Activated CD8-positive, alpha-beta T cell treated with anti-CD3 and anti-CD28 coated beads for 36 hours (primary cell): ENCODE measurements at regions not wholly inside any gene's neighbourhood (a gene's known extent, or its start where the extent isn't known, plus 50 kb on each side); places are given as distances from the start of the nearest gene placed in this dataset.

Source experiments
- ATAC-seq: fragments of 200-7000 bp; cut with Tn5 transposase; one replicate; pipeline ENCODE4 v1.10.0; 2021; ENCODE audit warnings: mild to moderate bottlenecking, moderate library complexity
- CTCF ChIA-PET: fragments of 350-600 bp; sonication (Branson Sonifier 250); formaldehyde crosslinking; loops from one replicate; lab custom pipeline; 2021; ENCODE audit warnings: antibody characterized with exemption; lab: Charles Lee
- POLR2A ChIA-PET: fragments of 350-600 bp; sonication (Branson Sonifier 250); formaldehyde crosslinking; loops from one replicate; lab custom pipeline; 2021; ENCODE audit warnings: antibody characterized with exemption; lab: Charles Lee
- DNase-seq: peaks from one replicate; pipeline ENCODE4 v3.0.0-alpha.2; 2020
- H3K27ac Mint-ChIP-seq: one replicate; pipeline ENCODE4 v1.8.0; 2021; ENCODE audit warnings: mild to moderate bottlenecking, mixed read lengths
- H3K27me3 Mint-ChIP-seq: one replicate; pipeline ENCODE4 v1.8.0; 2021; ENCODE audit warnings: mixed read lengths
- H3K36me3 Mint-ChIP-seq: one replicate; pipeline ENCODE4 v1.8.0; 2021; ENCODE audit warnings: low read depth, mixed read lengths
- H3K4me1 Mint-ChIP-seq: one replicate; pipeline ENCODE4 v1.8.0; 2021; ENCODE audit warnings: low read depth, mixed read lengths
- H3K4me3 Mint-ChIP-seq: one replicate; pipeline ENCODE4 v1.8.0; 2021; ENCODE audit warnings: mild to moderate bottlenecking, moderate library complexity, mixed read lengths
- H3K9me3 Mint-ChIP-seq: one replicate; pipeline ENCODE4 v1.8.0; 2021; ENCODE audit warnings: mixed read lengths
- CTCF ChIP-seq: fragments of 200-600 bp; IDR thresholded peaks from one replicate; pipeline ENCODE4 v1.8.0; 2022; ENCODE audit warnings: antibody characterized with exemption, mild to moderate bottlenecking
- intact Hi-C: fragments of 100-400 bp; cut with micrococcal nuclease; formaldehyde crosslinking; loops from one replicate; pipeline ENCODE4 v1.10.0; 2022

GRCh38 chr5:107296572-107296971 is 374.2 kb downstream of the EFNA5 start:
- POLR2A ChIA-PET, result no interaction called here
- no peak for ATAC-seq
- no peaks in the 10 kb centered on the region for H3K36me3 Mint-ChIP-seq
- no peaks in the 10 kb centered on the region for H3K9me3 Mint-ChIP-seq
- no peaks in the 10 kb centered on the region for H3K4me1 Mint-ChIP-seq
- intact Hi-C loops, result no loop called here
- H3K27ac Mint-ChIP-seq, result no peak overlapping the region
- CTCF ChIA-PET, result interaction anchor here (0.9 kb wide), 1 partner anchor 28 kb away, joined by 3 read pairs; no protein-coding TSS in a partner anchor
- H3K4me3 Mint-ChIP-seq, result no peak overlapping the region
- DNase-seq, result no peak
- H3K27me3 Mint-ChIP-seq, result peaks cover 3% of the 10 kb centered on the region
- TF ChIP-seq CTCF, result no peak

GRCh38 chr5:107295914-107296313 is 374.8 kb downstream of the EFNA5 start:
- ChIA-PET POLR2A (no interaction called here), CTCF (interaction anchor here (0.9 kb wide), 1 partner anchor 29 kb away, joined by 3 read pairs; no protein-coding TSS in a partner anchor)
- intact Hi-C loops, result no loop called here
- Mint-ChIP-seq H3K36me3 (no peaks in the 10 kb centered on the region), H3K9me3 (no peaks in the 10 kb centered on the region), H3K27me3 (peaks cover 3% of the 10 kb centered on the region), H3K4me1 (no peaks in the 10 kb centered on the region), H3K27ac (no peak overlapping the region), H3K4me3 (no peak overlapping the region)
- no peak for TF ChIP-seq CTCF
- DNase-seq (no peak), ATAC-seq (no peak)

DNA sequence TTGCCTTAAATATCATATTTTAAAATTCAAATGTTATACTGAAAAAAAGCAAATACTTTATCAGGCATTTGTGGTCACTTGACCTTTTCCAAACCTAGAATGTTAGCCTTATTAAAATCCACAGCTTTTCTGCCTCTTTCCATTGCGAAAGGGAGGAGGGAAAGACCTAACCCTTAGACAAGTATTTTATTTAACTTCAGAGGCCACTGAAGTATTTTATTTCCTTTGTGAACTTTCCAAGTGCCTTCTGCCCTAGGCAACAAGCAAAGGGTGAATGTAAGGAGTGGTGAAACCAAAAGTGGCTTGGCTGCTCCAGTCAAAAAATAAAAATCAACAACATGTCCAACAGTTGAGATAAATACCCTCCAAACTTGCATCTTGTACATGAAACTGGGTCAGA is 376.1 kb downstream of the EFNA5 start:
- ATAC-seq (no peak), DNase-seq (no peak)
- CTCF ChIA-PET, result no interaction called here
- no peaks in the 10 kb centered on the region for H3K36me3 Mint-ChIP-seq
- H3K4me3 Mint-ChIP-seq, result no peak overlapping the region
- TF ChIP-seq CTCF, result no peak
- POLR2A ChIA-PET, result no interaction called here
- peaks cover 3% of the 10 kb centered on the region for H3K27me3 Mint-ChIP-seq
- H3K9me3 Mint-ChIP-seq, result no peaks in the 10 kb centered on the region
- intact Hi-C loops, result no loop called here
- H3K27ac Mint-ChIP-seq, result no peak overlapping the region
- H3K4me1 Mint-ChIP-seq, result no peaks in the 10 kb centered on the region

GRCh38 chr5:107294211-107294550 is 376.6 kb downstream of the EFNA5 start:
- Mint-ChIP-seq H3K4me3 (no peak overlapping the region), H3K27me3 (peaks cover 3% of the 10 kb centered on the region), H3K27ac (no peak overlapping the region), H3K4me1 (peaks cover 5% of the 10 kb centered on the region), H3K36me3 (no peaks in the 10 kb centered on the region), H3K9me3 (peaks cover 2% of the 10 kb centered on the region)
- no peak for TF ChIP-seq CTCF
- POLR2A ChIA-PET, result no interaction called here
- no peak for ATAC-seq
- no peak for DNase-seq
- intact Hi-C loops, result no loop called here
- CTCF ChIA-PET, result no interaction called here

GRCh38 chr5:107293541-107294210 is 377.1 kb downstream of the EFNA5 start:
- Mint-ChIP-seq H3K9me3 (peaks cover 2% of the 10 kb centered on the region), H3K27me3 (peaks cover 3% of the 10 kb centered on the region), H3K4me3 (no peak overlapping the region), H3K36me3 (no peaks in the 10 kb centered on the region), H3K4me1 (peaks cover 5% of the 10 kb centered on the region), H3K27ac (no peak overlapping the region)
- no peak for TF ChIP-seq CTCF
- DNase-seq (no peak), ATAC-seq (no peak)
- intact Hi-C loops, result no loop called here
- ChIA-PET POLR2A (no interaction called here), CTCF (no interaction called here)
